K562 (cell line): ENCODE measurements at regions not wholly inside any gene's neighbourhood (a gene's known extent, or its start where the extent isn't known, plus 50 kb on each side); places are given as distances from the start of the nearest gene placed in this dataset.

ENCODE experiments used
- ATAC-seq: fragments of 200-7000 bp; cut with Tn5 transposase; 3 replicates; pipeline ENCODE4 v1.9.1; 2020; ENCODE audit warnings: moderate library complexity
- BruUV-seq: library from RNA; stranded (reverse); fragments of 400-500 nt; replicated peaks from 2 replicates; lab custom pipeline; 2021; lab: Mats Ljungman, UMichigan
- CTCF ChIA-PET: fragments of 300-600 bp; formaldehyde crosslinking; extraction: SDS; loops from one replicate; lab custom pipeline; 2021; ENCODE audit warnings: low intra/inter-chr PET ratio; lab: Yijun Ruan, JAX
- POLR2A ChIA-PET: fragments of 300-600, 350-650 bp; sonication (Branson Sonifier 250); formaldehyde crosslinking; extraction: SDS; loops from one replicate; lab custom pipeline; 2021; ENCODE audit warnings: antibody characterized with exemption, inconsistent platforms; lab: Yijun Ruan, JAX
- DNase-seq, 4 experiments: peaks; one replicate each; pipeline versions ENCODE4 v3.0.0 to v3.0.0-alpha.2; 2011 to 2018; ENCODE audit warnings: low spot score in 3 of 4, mixed read lengths in 3 of 4; ENCODE audit errors: extremely low read depth in 1 of 4
- FAIRE-seq: peaks from 2 replicates; lab custom pipeline; 2011; peaks lifted over from hg19 to GRCh38; lab: Jason Lieb, UNC
- H2AFZ ChIP-seq: 2 replicates; pipeline ENCODE4 v1.6.0; 2011; ENCODE audit warnings: low read depth, low read length, control low read depth, inconsistent platforms
- H3K27ac ChIP-seq: fragments of 200-600 bp; 3 replicates; pipeline ENCODE4 v1.8.0; 2011; ENCODE audit warnings: low read depth, mild to moderate bottlenecking, control low read depth, inconsistent platforms, low read length, moderate library complexity, mixed read lengths; ENCODE audit errors: extremely low read depth
- H3K27me3 ChIP-seq, 2 experiments: fragments of 300-600 bp in 1 of 2; 2 replicates in 1 of 2; 3 replicates in 1 of 2; pipeline versions ENCODE4 v1.6.0 to v1.8.0; 2011; ENCODE audit warnings: inconsistent platforms in 2 of 2, low read length in 2 of 2, mild to moderate bottlenecking in 1 of 2, mixed read lengths in 1 of 2, moderate library complexity in 1 of 2; ENCODE audit not compliant: control insufficient read depth in 2 of 2, insufficient read depth in 2 of 2
- H3K36me3 ChIP-seq: fragments of 300-600 bp; 3 replicates; pipeline ENCODE4 v1.8.0; 2011; ENCODE audit warnings: mild to moderate bottlenecking, low read length, inconsistent platforms; ENCODE audit not compliant: control insufficient read depth, insufficient read depth
- H3K4me1 ChIP-seq, 2 experiments: fragments of 200-600 bp in 1 of 2; replicated peaks in 1 of 2; 2 replicates in 1 of 2; 3 replicates in 1 of 2; pipeline versions ENCODE4 v1.5.1 to v1.8.0; 2011; ENCODE audit warnings: inconsistent platforms in 2 of 2, low read length in 2 of 2, mild to moderate bottlenecking in 1 of 2, mixed read lengths in 1 of 2, moderate library complexity in 1 of 2; ENCODE audit not compliant: control insufficient read depth in 2 of 2, insufficient read depth in 2 of 2
- H3K4me2 ChIP-seq: 2 replicates; pipeline ENCODE4 v1.6.1; 2011; ENCODE audit warnings: low read length, control low read depth, inconsistent platforms, mixed read lengths; ENCODE audit not compliant: insufficient read depth
- H3K4me3 ChIP-seq: fragments of 200-600 bp; sonication (generic), shearing (Covaris generic); 2 replicates; pipeline ENCODE4 v1.5.1; 2016; ENCODE audit warnings: control low read depth, inconsistent platforms
- H3K79me2 ChIP-seq: fragments of 200-600 bp; 3 replicates; pipeline ENCODE4 v1.8.0; 2011; ENCODE audit warnings: low read length, inconsistent platforms; ENCODE audit not compliant: control insufficient read depth, insufficient read depth
- H3K9ac ChIP-seq, 2 experiments: 2 replicates each; pipeline versions ENCODE4 v1.6.0 to v1.6.1; 2011; ENCODE audit warnings: low read depth in 2 of 2, low read length in 2 of 2, control low read depth in 1 of 2, inconsistent platforms in 1 of 2, mild to moderate bottlenecking in 1 of 2, mixed read lengths in 1 of 2; ENCODE audit not compliant: insufficient read depth in 1 of 2
- H3K9me1 ChIP-seq: one replicate; pipeline ENCODE4 v1.6.0; 2011; ENCODE audit warnings: inconsistent platforms, mild to moderate bottlenecking, low read length, moderate library complexity; ENCODE audit not compliant: control insufficient read depth, insufficient read depth
- H3K9me3 ChIP-seq: replicated peaks from 2 replicates; pipeline ENCODE4 v1.5.1; 2011; ENCODE audit warnings: low read depth, low read length, inconsistent platforms; ENCODE audit not compliant: control insufficient read depth, insufficient read depth
- H4K20me1 ChIP-seq: replicated peaks from 2 replicates; pipeline ENCODE4 v1.6.1; 2011; ENCODE audit warnings: low read length, inconsistent platforms, mixed read lengths; ENCODE audit not compliant: control insufficient read depth, insufficient read depth
- BCL6 ChIP-seq: fragments of 250-450 bp; sonication (Bioruptor Pico); IDR thresholded peaks from 2 replicates; pipeline ENCODE4 v1.4.0; 2020
- DACH1 ChIP-seq: fragments of 450-650 bp; IDR thresholded peaks from 2 replicates; pipeline ENCODE4 v1.6.1; 2018; ENCODE audit not compliant: partially characterized antibody
- MYC ChIP-seq, 2 experiments: fragments of 250-450 bp in 1 of 2; sonication (Bioruptor Pico) in 1 of 2; IDR thresholded peaks; 2 replicates each; pipeline versions ENCODE4 v1.5.1 to v1.6.1; 2012 to 2021; ENCODE audit warnings: low read depth in 2 of 2, borderline replicate concordance in 1 of 2, improper control_type of control experiment in 1 of 2, low read length in 1 of 2, mild to moderate bottlenecking in 1 of 2, moderate library complexity in 1 of 2
- NELFE ChIP-seq: IDR thresholded peaks from 2 replicates; pipeline ENCODE4 v1.6.1; 2011; ENCODE audit warnings: mild to moderate bottlenecking; ENCODE audit not compliant: insufficient read depth, insufficient read length
- SRSF9 ChIP-seq: fragments of 200-400 bp; formaldehyde crosslinking; IDR thresholded peaks from 2 replicates; pipeline ENCODE4 v1.6.1; 2017; ENCODE audit warnings: low read depth, low read length, borderline replicate concordance
- TCFL5 ChIP-seq: fragments of 250-450 bp; sonication (Bioruptor Pico); conservative IDR thresholded peaks from 2 replicates; pipeline ENCODE4 v1.6.1; 2021; ENCODE audit warnings: mild to moderate bottlenecking, moderate library complexity, matching md5 sums
- THRAP3 ChIP-seq: fragments of 450-650 bp; IDR thresholded peaks from 2 replicates; pipeline ENCODE4 v1.6.1; 2016; ENCODE audit warnings: mild to moderate bottlenecking, inconsistent platforms, borderline replicate concordance
- YY1 ChIP-seq, 3 experiments: IDR thresholded peaks; 2 replicates each; pipeline ENCODE4 v1.6.1; 2011; ENCODE audit warnings: low read length in 2 of 3, mild to moderate bottlenecking in 2 of 3, moderate library complexity in 2 of 3, borderline replicate concordance in 1 of 3, control low read depth in 1 of 3, low read depth in 1 of 3; ENCODE audit not compliant: insufficient read depth in 3 of 3, insufficient replicate concordance in 2 of 3, control insufficient read depth in 1 of 3, insufficient read length in 1 of 3; ENCODE audit errors: extremely low read depth in 1 of 3
- ZNF431 ChIP-seq: sonication (generic); formaldehyde crosslinking; IDR thresholded peaks from 2 replicates; pipeline ENCODE4 v1.8.0; 2022; ENCODE audit warnings: mild to moderate bottlenecking, missing genetic modification reagents
- ZNF444 ChIP-seq: fragments of 250-450 bp; sonication (Bioruptor Pico); IDR thresholded peaks from 2 replicates; pipeline ENCODE4 v1.4.0; 2020; ENCODE audit warnings: mild to moderate bottlenecking, moderate library complexity
- WGBS: fragments of 100-300 bp; shearing (Covaris generic); methylation state at CpG from one replicate; pipeline ENCODE4 v1.1.6; 2016; ENCODE audit warnings: low coverage, mixed read lengths; ENCODE audit not compliant: insufficient coverage; ENCODE audit errors: missing lambda C conversion rate; 5-methylcytosine and 5-hydroxymethylcytosine counted together
- in situ Hi-C: fragments of 300-500 bp; cut with MboI; formaldehyde crosslinking; loops from 4 replicates; pipeline ENCODE4 v1.15.0; 2018; ENCODE audit warnings: inconsistent platforms, mixed read lengths
- intact Hi-C: fragments of 100-400 bp; cut with micrococcal nuclease; formaldehyde crosslinking; loops from 2 replicates; pipeline ENCODE4 v1.14.2; 2022
- TF ChIP-seq, protein P1 (sequence below): fragments of 450-650 bp; formaldehyde crosslinking; IDR thresholded peaks from 2 replicates; pipeline ENCODE4 v1.4.0; 2020; ENCODE audit warnings: mild to moderate bottlenecking, moderate library complexity
- TF ChIP-seq, protein P2 (sequence below): fragments of 450-650 bp; IDR thresholded peaks from 2 replicates; pipeline ENCODE4 v1.6.1; 2014; ENCODE audit warnings: low read depth, mild to moderate bottlenecking, moderate library complexity, borderline replicate concordance

DNA sequence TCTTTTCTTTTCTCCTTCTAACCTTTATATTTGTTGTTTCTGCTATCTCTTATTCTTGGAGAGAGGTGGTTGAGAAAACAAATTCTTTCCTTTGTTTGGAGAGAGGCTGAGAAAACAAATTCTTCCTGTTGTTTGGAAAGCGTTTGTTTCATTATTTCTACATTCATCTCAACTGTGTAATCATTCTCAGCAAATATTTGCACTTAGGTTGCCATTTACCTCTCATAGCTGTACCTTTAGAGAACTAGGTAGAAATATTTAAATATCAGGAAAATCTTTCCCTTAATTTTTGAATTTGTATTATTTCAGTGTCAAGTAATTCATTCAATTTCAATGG, 1824.4 kb upstream of the CDH9 start:
- Histone ChIP-seq H2AFZ (no peak overlapping the region), H3K4me3 (no peak overlapping the region), H3K27me3 (no peaks in the 10 kb centered on the region), H3K4me2 (no peak overlapping the region), H3K9me1 (no peaks in the 10 kb centered on the region), H4K20me1 (no peaks in the 10 kb centered on the region), H3K36me3 (no peaks in the 10 kb centered on the region), H3K9ac (no peak overlapping the region), H3K9me3 (no peaks in the 10 kb centered on the region), H3K79me2 (peaks cover 27% of the 10 kb centered on the region; the same call in 2 of the 3 replicates), H3K27ac (no peak overlapping the region), H3K4me1 (no peaks in the 10 kb centered on the region)
- no TSS peak for BruUV-seq
- ATAC-seq, result no peak
- POLR2A ChIA-PET, result no interaction called here
- 64% methylated on average over 1 of the region's 1 CpG for WGBS
- CTCF ChIA-PET, result no interaction called here
- intact Hi-C loops (no loop called here), in situ Hi-C loops (no loop called here)
- no peak for TF ChIP-seq ZNF444 (CRISPR knock-in tag)
- no peak for TF ChIP-seq BCL6
- no peak for TF ChIP-seq MYC (IDR thresholded peaks at IDR 0.05; ENCODE audit: low read depth, low read length)
- no peak for TF ChIP-seq MYC (CRISPR knock-in tag; IDR thresholded peaks at IDR 0.05; ENCODE audit: borderline replicate concordance, low read depth)
- no peak for TF ChIP-seq NELFE
- no peak for TF ChIP-seq DACH1
- FAIRE-seq, result no peak
- DNase-seq, result no peak

DNA sequence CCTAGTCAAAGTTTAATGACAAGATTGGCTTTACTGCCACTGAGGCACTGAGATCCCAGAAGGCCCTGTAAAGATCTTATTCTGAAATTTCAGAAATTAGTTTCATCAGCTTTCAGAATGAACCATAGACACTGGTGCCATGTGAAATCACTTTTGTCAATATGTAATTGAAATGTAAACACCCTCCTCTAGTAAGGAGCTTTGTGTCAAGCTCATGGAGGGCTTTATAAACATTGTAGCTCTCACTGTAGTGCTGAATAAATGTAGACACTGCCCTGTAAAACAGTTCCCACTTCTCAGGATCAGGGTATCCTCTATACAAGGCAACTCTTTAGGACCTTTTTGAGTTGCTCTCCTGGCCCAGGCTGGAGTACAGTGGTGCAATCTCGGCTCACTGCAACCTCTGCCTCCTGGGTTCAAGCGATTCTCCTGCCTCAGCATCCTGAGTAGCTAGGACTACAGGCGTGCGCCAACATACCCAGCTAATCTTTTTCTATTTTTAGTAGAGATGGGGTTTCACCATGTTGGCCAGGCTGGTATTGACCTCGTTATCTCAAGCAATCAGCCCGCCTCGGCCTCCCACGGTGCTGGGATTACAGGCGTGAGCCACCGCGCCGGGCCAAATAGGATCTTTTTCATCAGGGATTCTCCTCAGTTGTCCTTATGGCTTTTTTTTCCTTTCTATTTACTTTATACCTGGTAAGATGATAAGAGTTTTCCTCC, 1823.9 kb upstream of the CDH9 start:
- Histone ChIP-seq H3K27ac (no peak overlapping the region), H4K20me1 (no peaks in the 10 kb centered on the region), H3K79me2 (peaks cover 32% of the 10 kb centered on the region; the same call in 2 of the 3 replicates), H3K36me3 (no peaks in the 10 kb centered on the region), H3K4me1 (no peaks in the 10 kb centered on the region), H3K9ac (no peak overlapping the region), H2AFZ (no peak overlapping the region), H3K9me3 (no peaks in the 10 kb centered on the region), H3K27me3 (no peaks in the 10 kb centered on the region), H3K4me2 (no peak overlapping the region), H3K9me1 (no peaks in the 10 kb centered on the region), H3K4me3 (no peak overlapping the region)
- no TSS peak for BruUV-seq
- 69% methylated on average over 12 of the region's 12 CpGs for WGBS
- no peak for DNase-seq
- no peak for ATAC-seq
- in situ Hi-C loops (no loop called here), intact Hi-C loops (no loop called here)
- FAIRE-seq, result no peak
- ChIA-PET CTCF (interaction anchor here (0.6 kb wide), 1 partner anchor 52 kb away, joined by 4 read pairs; no protein-coding TSS in a partner anchor), POLR2A (no interaction called here)
- TF ChIP-seq, protein P1, sequence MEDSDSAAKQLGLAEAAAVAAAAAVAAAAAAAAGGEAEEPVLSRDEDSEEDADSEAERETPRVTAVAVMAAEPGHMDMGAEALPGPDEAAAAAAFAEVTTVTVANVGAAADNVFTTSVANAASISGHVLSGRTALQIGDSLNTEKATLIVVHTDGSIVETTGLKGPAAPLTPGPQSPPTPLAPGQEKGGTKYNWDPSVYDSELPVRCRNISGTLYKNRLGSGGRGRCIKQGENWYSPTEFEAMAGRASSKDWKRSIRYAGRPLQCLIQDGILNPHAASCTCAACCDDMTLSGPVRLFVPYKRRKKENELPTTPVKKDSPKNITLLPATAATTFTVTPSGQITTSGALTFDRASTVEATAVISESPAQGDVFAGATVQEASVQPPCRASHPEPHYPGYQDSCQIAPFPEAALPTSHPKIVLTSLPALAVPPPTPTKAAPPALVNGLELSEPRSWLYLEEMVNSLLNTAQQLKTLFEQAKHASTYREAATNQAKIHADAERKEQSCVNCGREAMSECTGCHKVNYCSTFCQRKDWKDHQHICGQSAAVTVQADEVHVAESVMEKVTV (CRISPR knock-in tag), result no peak
- TF ChIP-seq, protein P2, sequence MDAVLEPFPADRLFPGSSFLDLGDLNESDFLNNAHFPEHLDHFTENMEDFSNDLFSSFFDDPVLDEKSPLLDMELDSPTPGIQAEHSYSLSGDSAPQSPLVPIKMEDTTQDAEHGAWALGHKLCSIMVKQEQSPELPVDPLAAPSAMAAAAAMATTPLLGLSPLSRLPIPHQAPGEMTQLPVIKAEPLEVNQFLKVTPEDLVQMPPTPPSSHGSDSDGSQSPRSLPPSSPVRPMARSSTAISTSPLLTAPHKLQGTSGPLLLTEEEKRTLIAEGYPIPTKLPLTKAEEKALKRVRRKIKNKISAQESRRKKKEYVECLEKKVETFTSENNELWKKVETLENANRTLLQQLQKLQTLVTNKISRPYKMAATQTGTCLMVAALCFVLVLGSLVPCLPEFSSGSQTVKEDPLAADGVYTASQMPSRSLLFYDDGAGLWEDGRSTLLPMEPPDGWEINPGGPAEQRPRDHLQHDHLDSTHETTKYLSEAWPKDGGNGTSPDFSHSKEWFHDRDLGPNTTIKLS, result no peak
- TF ChIP-seq SRSF9 (no peak), YY1 (IDR thresholded peaks at IDR 0.05; ENCODE audit: borderline replicate concordance in 1 of 3, control insufficient read depth in 1 of 3, extremely low read depth in 1 of 3, insufficient read depth in 3 of 3, insufficient read length in 1 of 3, insufficient replicate concordance in 2 of 3, low read depth in 1 of 3, low read length in 2 of 3) (no peak), ZNF431 (CRISPR knock-in tag) (no peak), TCFL5 (CRISPR knock-in tag) (no peak), THRAP3 (no peak)
